Endothelial cell of umbilical vein (primary cell): ENCODE measurements at regions not wholly inside any gene's neighbourhood (a gene's known extent, or its start where the extent isn't known, plus 50 kb on each side); places are given as distances from the start of the nearest gene placed in this dataset.

Experiments used
- BruUV-seq: library from RNA; stranded (reverse); fragments of 400-500 nt; replicated peaks from 2 replicates; lab custom pipeline; 2021; lab: Mats Ljungman, UMichigan
- CTCF ChIA-PET: fragments of 300-600, 350-600 bp; sonication (Branson Sonifier 250); formaldehyde crosslinking; loops from one replicate; lab custom pipeline; 2021; ENCODE audit warnings: antibody characterized with exemption, inconsistent platforms; lab: Charles Lee
- POLR2A ChIA-PET: fragments of 300-600, 350-600 bp; sonication (Branson Sonifier 250); formaldehyde crosslinking; loops from one replicate; lab custom pipeline; 2021; ENCODE audit warnings: antibody characterized with exemption, inconsistent platforms; lab: Charles Lee
- DNase-seq: peaks from one replicate; pipeline ENCODE4 v3.0.0-alpha.2; 2011; ENCODE audit warnings: low read depth, low spot score
- FAIRE-seq: peaks from 2 replicates; lab custom pipeline; 2011; peaks lifted over from hg19 to GRCh38; lab: Jason Lieb, UNC
- H2AFZ ChIP-seq: 2 replicates; pipeline ENCODE4 v1.6.0; 2012; ENCODE audit warnings: low read depth, low read length, control low read depth, inconsistent platforms
- H3K27ac ChIP-seq: 2 replicates; pipeline ENCODE4 v1.5.1; 2011; ENCODE audit warnings: low read depth, mild to moderate bottlenecking, control low read depth, low read length, moderate library complexity; ENCODE audit not compliant: insufficient read depth
- H3K27me3 ChIP-seq, 2 experiments: 2 replicates each; pipeline versions ENCODE4 v1.6.0 to v1.6.1; 2011; ENCODE audit warnings: low read length in 2 of 2, mixed read lengths in 1 of 2; ENCODE audit not compliant: control insufficient read depth in 2 of 2, insufficient read depth in 2 of 2
- H3K36me3 ChIP-seq, 2 experiments: 2 replicates in 1 of 2; 3 replicates in 1 of 2; pipeline ENCODE4 v1.5.1; 2011; ENCODE audit warnings: low read length in 2 of 2, mild to moderate bottlenecking in 1 of 2, moderate library complexity in 1 of 2; ENCODE audit not compliant: control insufficient read depth in 2 of 2, insufficient read depth in 2 of 2; ENCODE audit errors: extremely low read depth in 1 of 2
- H3K4me1 ChIP-seq: 3 replicates; pipeline ENCODE4 v1.5.1; 2011; ENCODE audit warnings: mild to moderate bottlenecking, low read length; ENCODE audit not compliant: control insufficient read depth, insufficient read depth; ENCODE audit errors: extremely low read depth
- H3K4me2 ChIP-seq: 2 replicates; pipeline ENCODE4 v1.6.1; 2011; ENCODE audit warnings: low read length, control low read depth, mixed read lengths; ENCODE audit not compliant: insufficient read depth
- H3K4me3 ChIP-seq, 3 experiments: fragments of 200-600 bp in 1 of 3; sonication (generic), shearing (Covaris generic) in 1 of 3; replicated peaks in 1 of 3; 2 replicates each; pipeline ENCODE4 v1.5.1; 2011 to 2016; ENCODE audit warnings: control low read depth in 3 of 3, low read length in 3 of 3, mild to moderate bottlenecking in 2 of 3, inconsistent platforms in 1 of 3, low read depth in 1 of 3, moderate library complexity in 1 of 3; ENCODE audit not compliant: insufficient read depth in 1 of 3
- H3K79me2 ChIP-seq: 2 replicates; pipeline ENCODE4 v1.6.0; 2012; ENCODE audit warnings: low read length, inconsistent platforms; ENCODE audit not compliant: control insufficient read depth, insufficient read depth
- H3K9ac ChIP-seq: replicated peaks from 2 replicates; pipeline ENCODE3; 2011; ENCODE audit warnings: low read length, control low read depth; ENCODE audit not compliant: insufficient read depth; ENCODE audit errors: extremely low read depth
- H3K9me1 ChIP-seq: replicated peaks from 3 replicates; pipeline ENCODE4 v1.6.0; 2011; ENCODE audit warnings: mild to moderate bottlenecking, low read length; ENCODE audit not compliant: control insufficient read depth, insufficient read depth; ENCODE audit errors: extremely low read depth
- H3K9me3 ChIP-seq: replicated peaks from 2 replicates; pipeline ENCODE4 v1.5.1; 2012; ENCODE audit warnings: low read length, inconsistent platforms; ENCODE audit not compliant: control insufficient read depth, insufficient read depth
- H4K20me1 ChIP-seq: replicated peaks from 2 replicates; pipeline ENCODE3; 2011; ENCODE audit warnings: mild to moderate bottlenecking, low read length; ENCODE audit not compliant: control insufficient read depth, insufficient read depth; ENCODE audit errors: extremely low read depth
- EZH2 ChIP-seq: IDR thresholded peaks from 2 replicates; pipeline ENCODE4 v1.6.1; 2012; ENCODE audit warnings: borderline replicate concordance, low read depth, mild to moderate bottlenecking, moderate library complexity, low read length, inconsistent platforms; ENCODE audit not compliant: severe bottlenecking
- FOS ChIP-seq: IDR thresholded peaks from 2 replicates; pipeline ENCODE4 v1.6.1; 2011; ENCODE audit warnings: mild to moderate bottlenecking, low read length, moderate library complexity, borderline replicate concordance; ENCODE audit not compliant: insufficient read depth
- GATA2 ChIP-seq: IDR thresholded peaks from 2 replicates; pipeline ENCODE4 v1.7.0; 2011; ENCODE audit warnings: low read depth, mild to moderate bottlenecking, moderate library complexity, mixed read lengths, low read length; ENCODE audit not compliant: insufficient read length, insufficient read depth
- JUN ChIP-seq: IDR thresholded peaks from 2 replicates; pipeline ENCODE4 v1.6.1; 2011; ENCODE audit warnings: borderline replicate concordance, low read depth; ENCODE audit not compliant: insufficient read length, insufficient read depth
- MYC ChIP-seq: IDR thresholded peaks from one replicate; pipeline ENCODE4 v1.6.1; 2011; ENCODE audit warnings: mild to moderate bottlenecking, low read depth, low read length
- POLR2A ChIP-seq: IDR thresholded peaks from 2 replicates; pipeline ENCODE4 v1.6.1; 2012; ENCODE audit warnings: low read depth, mild to moderate bottlenecking, control low read depth, low read length
- POLR2AphosphoS5 ChIP-seq: IDR thresholded peaks from 2 replicates; pipeline ENCODE4 v1.6.1; 2012; ENCODE audit warnings: low read depth, mild to moderate bottlenecking, control low read depth, low read length, moderate library complexity; ENCODE audit not compliant: insufficient read depth
- dilution Hi-C: fragments of 300-500 bp; cut with MboI; formaldehyde crosslinking; loops from one replicate; pipeline ENCODE4 v1.15.0; 2019; ENCODE audit warnings: low sequenced_read_pairs; ENCODE audit not compliant: extremely low pct_ligation_motif_present
- intact Hi-C: fragments of 100-400 bp; cut with micrococcal nuclease; formaldehyde crosslinking; loops from one replicate; pipeline ENCODE4 v1.10.0; 2022
- TF ChIP-seq, protein P1 (sequence below), 2 donors: IDR thresholded peaks; 1 replicate in 1 of 2; 2 replicates in 1 of 2; pipeline ENCODE4 v1.5.1; 2011; ENCODE audit warnings: low read length in 2 of 2, mild to moderate bottlenecking in 2 of 2, moderate library complexity in 2 of 2, control low read depth in 1 of 2, inconsistent platforms in 1 of 2, low read depth in 1 of 2; ENCODE audit not compliant: insufficient read depth in 1 of 2; ENCODE audit errors: extremely low read depth in 1 of 2
- TF ChIP-seq, protein P2 (sequence below): IDR thresholded peaks from 2 replicates; pipeline ENCODE4 v1.6.1; 2011; ENCODE audit not compliant: insufficient read depth, insufficient read length

DNA sequence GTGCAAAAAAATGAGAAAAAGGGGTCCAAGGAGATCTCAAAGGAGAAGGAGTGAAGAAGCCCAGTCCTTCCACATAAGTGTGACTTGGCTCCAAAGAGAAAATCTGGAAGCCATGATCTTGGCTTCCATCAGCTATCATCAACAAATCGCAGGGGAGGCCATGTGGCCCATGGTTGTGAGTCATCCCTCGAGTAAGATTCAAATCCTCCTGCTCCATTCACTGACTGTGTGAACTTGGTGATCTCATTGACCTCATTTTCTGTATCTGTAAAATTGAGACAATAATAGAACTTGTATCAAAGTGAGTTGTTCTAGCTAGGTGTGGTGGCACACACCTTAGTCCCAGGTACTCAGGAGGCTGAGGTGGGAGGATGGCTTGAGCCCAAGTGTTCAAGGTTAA lies 79.1 kb upstream of the OLIG2 start:
- no peak overlapping the region for H3K9ac ChIP-seq
- no peak for FAIRE-seq
- no peak overlapping the region for H3K4me2 ChIP-seq
- no peak overlapping the region for H2AFZ ChIP-seq
- no peaks in the 10 kb centered on the region for H3K79me2 ChIP-seq
- no peak overlapping the region for H3K4me3 ChIP-seq
- ChIA-PET POLR2A (no interaction called here), CTCF (interaction anchor here (0.6 to 2.3 kb wide), 5 partner anchors 9 to 250 kb away, joined by 3 to 9 read pairs (median 4); no protein-coding TSS in a partner anchor)
- H3K4me1 ChIP-seq: no peaks in the 10 kb centered on the region
- TF ChIP-seq, protein P1, sequence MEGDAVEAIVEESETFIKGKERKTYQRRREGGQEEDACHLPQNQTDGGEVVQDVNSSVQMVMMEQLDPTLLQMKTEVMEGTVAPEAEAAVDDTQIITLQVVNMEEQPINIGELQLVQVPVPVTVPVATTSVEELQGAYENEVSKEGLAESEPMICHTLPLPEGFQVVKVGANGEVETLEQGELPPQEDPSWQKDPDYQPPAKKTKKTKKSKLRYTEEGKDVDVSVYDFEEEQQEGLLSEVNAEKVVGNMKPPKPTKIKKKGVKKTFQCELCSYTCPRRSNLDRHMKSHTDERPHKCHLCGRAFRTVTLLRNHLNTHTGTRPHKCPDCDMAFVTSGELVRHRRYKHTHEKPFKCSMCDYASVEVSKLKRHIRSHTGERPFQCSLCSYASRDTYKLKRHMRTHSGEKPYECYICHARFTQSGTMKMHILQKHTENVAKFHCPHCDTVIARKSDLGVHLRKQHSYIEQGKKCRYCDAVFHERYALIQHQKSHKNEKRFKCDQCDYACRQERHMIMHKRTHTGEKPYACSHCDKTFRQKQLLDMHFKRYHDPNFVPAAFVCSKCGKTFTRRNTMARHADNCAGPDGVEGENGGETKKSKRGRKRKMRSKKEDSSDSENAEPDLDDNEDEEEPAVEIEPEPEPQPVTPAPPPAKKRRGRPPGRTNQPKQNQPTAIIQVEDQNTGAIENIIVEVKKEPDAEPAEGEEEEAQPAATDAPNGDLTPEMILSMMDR (IDR thresholded peaks at IDR 0.05; ENCODE audit: extremely low read depth in 1 of 2, insufficient read depth in 1 of 2, low read depth in 1 of 2, low read length in 2 of 2): no peak
- TF ChIP-seq, protein P2, sequence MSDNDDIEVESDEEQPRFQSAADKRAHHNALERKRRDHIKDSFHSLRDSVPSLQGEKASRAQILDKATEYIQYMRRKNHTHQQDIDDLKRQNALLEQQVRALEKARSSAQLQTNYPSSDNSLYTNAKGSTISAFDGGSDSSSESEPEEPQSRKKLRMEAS: no peak
- TF ChIP-seq MYC (no peak), POLR2A (no peak), GATA2 (no peak), JUN (no peak)
- intact Hi-C loops: no loop called here
- dilution Hi-C loops: no loop called here
- DNase-seq: no peak
- H4K20me1 ChIP-seq: no peaks in the 10 kb centered on the region
- no peaks in the 10 kb centered on the region for H3K36me3 ChIP-seq
- no TSS peak for BruUV-seq
- no peak overlapping the region for H3K27ac ChIP-seq
- no peaks in the 10 kb centered on the region for H3K9me1 ChIP-seq
- peaks cover 6 to 19% of the 10 kb centered on the region in 2 experiments for H3K27me3 ChIP-seq
- no peaks in the 10 kb centered on the region for H3K9me3 ChIP-seq

DNA sequence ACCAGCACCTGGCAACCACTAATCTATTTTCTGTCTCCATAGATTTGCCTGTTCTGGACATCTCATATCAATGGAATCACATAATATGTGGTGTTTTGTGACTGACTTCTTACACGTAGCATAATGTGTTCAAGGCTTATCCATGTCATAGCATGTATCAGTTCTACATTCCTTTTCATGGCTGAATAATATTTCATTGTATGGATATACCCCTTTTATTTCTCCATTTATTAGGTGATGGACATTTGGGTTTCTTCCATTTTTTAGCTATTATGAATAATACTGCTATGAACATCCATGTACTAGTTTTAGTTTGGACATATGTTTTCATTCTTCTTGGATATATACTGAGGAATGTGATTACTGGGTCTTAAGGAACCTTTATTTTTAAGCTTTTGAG lies 78.0 kb upstream of the OLIG2 start:
- H3K4me1 ChIP-seq: no peaks in the 10 kb centered on the region
- no peak overlapping the region for H2AFZ ChIP-seq
- FAIRE-seq (no peak), DNase-seq (no peak)
- no TSS peak for BruUV-seq
- intact Hi-C loops (no loop called here), dilution Hi-C loops (no loop called here)
- H3K27me3 ChIP-seq: peaks cover 10 to 30% of the 10 kb centered on the region in 2 experiments
- TF ChIP-seq, protein P2: no peak
- TF ChIP-seq MYC: no peak
- TF ChIP-seq POLR2A: no peak
- TF ChIP-seq JUN: no peak
- no peak for TF ChIP-seq FOS
- no peak for TF ChIP-seq POLR2AphosphoS5
- TF ChIP-seq EZH2: no peak
- no peak for TF ChIP-seq GATA2
- TF ChIP-seq, protein P1 (IDR thresholded peaks at IDR 0.05; ENCODE audit: extremely low read depth in 1 of 2, insufficient read depth in 1 of 2, low read depth in 1 of 2, low read length in 2 of 2): no peak
- H3K9me3 ChIP-seq: no peaks in the 10 kb centered on the region
- ChIA-PET POLR2A (no interaction called here), CTCF (no interaction called here)
- H3K4me3 ChIP-seq: no peak overlapping the region
- no peaks in the 10 kb centered on the region for H3K9me1 ChIP-seq
- no peak overlapping the region for H3K9ac ChIP-seq
- no peaks in the 10 kb centered on the region for H3K79me2 ChIP-seq
- H4K20me1 ChIP-seq: no peaks in the 10 kb centered on the region
- H3K27ac ChIP-seq: no peak overlapping the region
- no peak overlapping the region for H3K4me2 ChIP-seq
- no peaks in the 10 kb centered on the region for H3K36me3 ChIP-seq
